LNCAP (cell line): ENCODE measurements at regions not wholly inside any gene's neighbourhood (a gene's known extent, or its start where the extent isn't known, plus 50 kb on each side); places are given as distances from the start of the nearest gene placed in this dataset.

Experiments
- CTCF ChIP-seq: fragments of 450-650 bp; IDR thresholded peaks from 2 replicates; pipeline ENCODE4 v1.5.1; 2017; ENCODE audit warnings: mild to moderate bottlenecking

- no peak for TF ChIP-seq CTCF
Observed at GRCh38 chr6:145329257-145329656, 406.1 kb downstream of the EPM2A start.

- TF ChIP-seq CTCF, result no peak
Observed at GRCh38 chr6:145331066-145331465, 404.3 kb downstream of the EPM2A start.

GRCh38 chr6:145332011-145332410, 403.3 kb downstream of the EPM2A start:
- TF ChIP-seq CTCF, result no peak

GRCh38 chr6:145336119-145336518, 399.2 kb downstream of the EPM2A start:
- TF ChIP-seq CTCF, result no peak

GRCh38 chr6:145339089-145339488, 396.2 kb downstream of the EPM2A start:
- no peak for TF ChIP-seq CTCF

GRCh38 chr6:145340256-145340655, 395.1 kb downstream of the EPM2A start:
- no peak for TF ChIP-seq CTCF

GRCh38 chr6:145345094-145345493, 390.2 kb downstream of the EPM2A start:
- no peak for TF ChIP-seq CTCF

GRCh38 chr6:145347216-145347615, 388.1 kb downstream of the EPM2A start:
- no peak for TF ChIP-seq CTCF
